B cell (primary cell): ENCODE measurements at regions not wholly inside any gene's neighbourhood (a gene's known extent, or its start where the extent isn't known, plus 50 kb on each side); places are given as distances from the start of the nearest gene placed in this dataset.

ENCODE experiments used
- ATAC-seq: fragments of 200-7000 bp; cut with Tn5 transposase; one replicate; pipeline ENCODE4 v1.10.0; 2021; ENCODE audit warnings: low read depth, mild to moderate bottlenecking, moderate number of reproducible peaks, moderate library complexity
- CTCF ChIA-PET: fragments of 350-600 bp; sonication (Branson Sonifier 250); formaldehyde crosslinking; loops from one replicate; lab custom pipeline; 2021; ENCODE audit warnings: antibody characterized with exemption, inconsistent platforms; lab: Charles Lee
- POLR2A ChIA-PET: fragments of 350-600 bp; sonication (Branson Sonifier 250); formaldehyde crosslinking; loops from one replicate; lab custom pipeline; 2021; ENCODE audit warnings: antibody characterized with exemption; lab: Charles Lee
- DNase-seq: peaks from one replicate; pipeline ENCODE4 v3.0.0; 2013
- H2AFZ ChIP-seq: 2 replicates; pipeline ENCODE4 v1.6.1; 2012; ENCODE audit warnings: mild to moderate bottlenecking, low read depth, low read length; ENCODE audit not compliant: insufficient read depth, poor library complexity, severe bottlenecking
- H3K27ac ChIP-seq, 2 donors: 1 replicate in 1 of 2; 2 replicates in 1 of 2; pipeline ENCODE4 v1.5.1; 2012 to 2013; ENCODE audit warnings: low read length in 2 of 2, mild to moderate bottlenecking in 2 of 2, moderate library complexity in 1 of 2
- H3K27me3 ChIP-seq, 4 experiments: fragments of 200-600 bp in 1 of 4; sonication (generic) in 1 of 4; replicated peaks in 1 of 4; 1 replicate in 2 of 4; 2 replicates in 2 of 4; pipeline versions ENCODE4 v1.6.1 to v1.7.0; 2013 to 2016; ENCODE audit warnings: low read length in 3 of 4, mild to moderate bottlenecking in 2 of 4, mixed read lengths in 1 of 4, moderate library complexity in 1 of 4; ENCODE audit not compliant: insufficient read depth in 4 of 4, control insufficient read depth in 3 of 4; ENCODE audit errors: control extremely low read depth in 1 of 4
- H3K36me3 ChIP-seq, 2 experiments: replicated peaks in 1 of 2; 1 replicate in 1 of 2; 2 replicates in 1 of 2; pipeline versions ENCODE4 v1.6.1 to v1.7.1; 2013; ENCODE audit warnings: low read length in 1 of 2; ENCODE audit not compliant: insufficient read depth in 2 of 2, control insufficient read depth in 1 of 2; ENCODE audit errors: control extremely low read depth in 1 of 2, extremely low read depth in 1 of 2
- H3K4me1 ChIP-seq, 2 donors: fragments of 200-600 bp in 1 of 2; sonication (generic) in 1 of 2; 1 replicate in 1 of 2; 2 replicates in 1 of 2; pipeline versions ENCODE4 v1.5.1 to v1.6.1; 2013 to 2017; ENCODE audit warnings: low read length in 2 of 2; ENCODE audit not compliant: control insufficient read depth in 2 of 2, insufficient read depth in 2 of 2
- H3K4me2 ChIP-seq: replicated peaks from 2 replicates; pipeline ENCODE3; 2012; ENCODE audit warnings: mild to moderate bottlenecking, low read depth, low read length; ENCODE audit not compliant: poor library complexity, severe bottlenecking
- H3K4me3 ChIP-seq, 5 experiments: fragments of 200-600 bp in 1 of 5; sonication (generic) in 1 of 5; 1 replicate in 3 of 5; 2 replicates in 2 of 5; pipeline versions ENCODE4 v1.5.1 to v1.7.0; 2011 to 2016; ENCODE audit warnings: low read length in 4 of 5, mild to moderate bottlenecking in 4 of 5, low read depth in 2 of 5, control low read depth in 1 of 5, moderate library complexity in 1 of 5; ENCODE audit not compliant: insufficient read depth in 1 of 5; ENCODE audit errors: control extremely low read depth in 1 of 5, extremely low read depth in 1 of 5
- H3K79me2 ChIP-seq: fragments of 200-600 bp; sonication (generic); one replicate; pipeline ENCODE4 v1.6.0; 2016; ENCODE audit warnings: low read length; ENCODE audit not compliant: control insufficient read depth, insufficient read depth
- H3K9ac ChIP-seq: fragments of 200-600 bp; sonication (generic); 2 replicates; pipeline ENCODE4 v1.6.1; 2017; ENCODE audit warnings: mild to moderate bottlenecking, low read length, moderate library complexity
- H3K9me3 ChIP-seq, 3 donors: one replicate each; pipeline versions ENCODE4 v1.6.1 to v1.7.1; 2013; ENCODE audit warnings: low read length in 2 of 3; ENCODE audit not compliant: control insufficient read depth in 2 of 3, insufficient read depth in 1 of 3; ENCODE audit errors: control extremely low read depth in 1 of 3
- H4K20me1 ChIP-seq: 2 replicates; pipeline ENCODE4 v1.6.0; 2012; ENCODE audit warnings: mild to moderate bottlenecking, low read length; ENCODE audit not compliant: insufficient read depth, control insufficient read depth, poor library complexity, severe bottlenecking
- H3K27ac Mint-ChIP-seq: one replicate; pipeline ENCODE4 v1.8.0; 2021; ENCODE audit warnings: mixed read lengths
- H3K27me3 Mint-ChIP-seq: one replicate; pipeline ENCODE4 v1.8.0; 2021; ENCODE audit warnings: mixed read lengths
- H3K4me1 Mint-ChIP-seq: one replicate; pipeline ENCODE4 v1.8.0; 2021; ENCODE audit warnings: mixed read lengths
- H3K4me3 Mint-ChIP-seq: one replicate; pipeline ENCODE4 v1.8.0; 2021; ENCODE audit warnings: mixed read lengths
- H3K9me3 Mint-ChIP-seq: one replicate; pipeline ENCODE4 v1.8.0; 2022; ENCODE audit warnings: mixed read lengths; ENCODE audit not compliant: insufficient read depth
- CTCF ChIP-seq: fragments of 200-600 bp; IDR thresholded peaks from one replicate; pipeline ENCODE4 v1.8.0; 2022; ENCODE audit warnings: antibody characterized with exemption, mild to moderate bottlenecking
- EZH2 ChIP-seq: IDR thresholded peaks from 2 replicates; pipeline ENCODE4 v1.6.1; 2012; ENCODE audit warnings: borderline replicate concordance, low read depth, mild to moderate bottlenecking, moderate library complexity, low read length; ENCODE audit not compliant: insufficient read depth, poor library complexity, severe bottlenecking
- WGBS: methylation state at CpG from one replicate; pipeline ENCODE4 v1.1.5; 2013; ENCODE audit warnings: missing lambda C conversion rate; ENCODE audit not compliant: insufficient coverage; 5-methylcytosine and 5-hydroxymethylcytosine counted together
- intact Hi-C: fragments of 100-400 bp; cut with micrococcal nuclease; formaldehyde crosslinking; loops from one replicate; pipeline ENCODE4 v1.10.0; 2022

- H3K9me3 ChIP-seq, result no peaks in the 10 kb centered on the region
- no peak for ATAC-seq
- no CpG with 5 or more reads among the region's 7 CpGs for WGBS
Measured at GRCh38 chr3:5488771-5489170, 301.3 kb downstream of the EDEM1 start.

DNA sequence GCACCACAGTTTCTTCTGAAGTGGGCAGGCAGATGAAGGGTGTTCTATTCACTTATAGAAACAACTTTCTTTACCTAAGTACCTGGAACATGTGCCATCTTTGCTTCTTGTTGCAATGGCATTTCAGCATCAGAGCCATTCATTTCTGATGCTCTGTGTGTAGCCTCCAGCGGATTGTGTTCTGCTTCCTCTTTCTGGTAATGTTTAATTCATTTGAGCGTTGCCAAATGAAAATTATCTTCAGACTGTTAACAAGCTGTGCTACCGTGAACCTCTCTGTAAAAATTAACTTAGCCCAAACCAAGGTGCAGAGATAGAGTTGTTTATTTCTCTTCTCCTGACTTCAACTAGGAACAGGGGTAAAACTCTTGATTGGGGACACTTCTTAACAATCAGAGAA, 302.0 kb downstream of the EDEM1 start:
- no peak for TF ChIP-seq EZH2
- TF ChIP-seq CTCF, result no peak
- DNase-seq, result no peak
- H3K27me3 ChIP-seq, result peaks cover 0 to 6% (median 2%) of the 10 kb centered on the region in 4 experiments
- no peak overlapping the region for H3K27ac Mint-ChIP-seq
- POLR2A ChIA-PET, result no interaction called here
- H3K9me3 Mint-ChIP-seq, result no peaks in the 10 kb centered on the region
- H3K27me3 Mint-ChIP-seq, result peaks cover 9% of the 10 kb centered on the region
- no peak overlapping the region for H3K4me3 Mint-ChIP-seq
- no peak for ATAC-seq
- H3K4me2 ChIP-seq, result no peak overlapping the region
- CTCF ChIA-PET, result no interaction called here
- WGBS, result 17% methylated on average over 1 of the region's 3 CpGs
- no peak overlapping the region for H3K4me3 ChIP-seq
- no peaks in the 10 kb centered on the region for H4K20me1 ChIP-seq
- H3K9me3 ChIP-seq, result no peaks in the 10 kb centered on the region
- H3K27ac ChIP-seq, result no peak overlapping the region
- no peak overlapping the region for H3K9ac ChIP-seq
- intact Hi-C loops, result no loop called here
- H3K4me1 ChIP-seq, result no peaks in the 10 kb centered on the region
- no peak overlapping the region for H2AFZ ChIP-seq
- peaks cover 2% of the 10 kb centered on the region for H3K4me1 Mint-ChIP-seq
- no peaks in the 10 kb centered on the region for H3K36me3 ChIP-seq
- no peaks in the 10 kb centered on the region for H3K79me2 ChIP-seq

More at GRCh38 chr3:5488771-5489170, 301.3 kb downstream of the EDEM1 start:
- H3K4me2 ChIP-seq, result no peak overlapping the region
- CTCF ChIA-PET, result no interaction called here
- no peak for TF ChIP-seq CTCF
- TF ChIP-seq EZH2, result no peak
- Mint-ChIP-seq H3K27me3 (peaks cover 9% of the 10 kb centered on the region), H3K4me3 (no peak overlapping the region), H3K27ac (no peak overlapping the region), H3K4me1 (peaks cover 2% of the 10 kb centered on the region), H3K9me3 (no peaks in the 10 kb centered on the region)
- no peak overlapping the region for H3K9ac ChIP-seq
- no peaks in the 10 kb centered on the region for H3K79me2 ChIP-seq
- H2AFZ ChIP-seq, result no peak overlapping the region
- no peaks in the 10 kb centered on the region for H3K4me1 ChIP-seq
- no peaks in the 10 kb centered on the region for H3K36me3 ChIP-seq
- H3K27me3 ChIP-seq, result peaks cover 0 to 6% (median 2%) of the 10 kb centered on the region in 4 experiments
- H3K27ac ChIP-seq, result no peak overlapping the region
- no peaks in the 10 kb centered on the region for H4K20me1 ChIP-seq
- intact Hi-C loops, result no loop called here
- POLR2A ChIA-PET, result no interaction called here
- no peak for DNase-seq
- no peak overlapping the region for H3K4me3 ChIP-seq
